ENCODE measurements at regions not wholly inside any gene's neighbourhood (a gene's known extent, or its start where the extent isn't known, plus 50 kb on each side); places are given as distances from the start of the nearest gene placed in this dataset.

GRCh38 chr1:229784834-229785233 is 158.8 kb downstream of the URB2 start:
- ATAC-seq (ENCODE audit: low read depth) (no peak), DNase-seq (ENCODE audit: low spot score) (no peak)
- no peaks in the 10 kb centered on the region for H3K4me1 ChIP-seq (ENCODE audit: insufficient read depth, poor library complexity, severe bottlenecking)
- no peaks in the 10 kb centered on the region for H3K36me3 ChIP-seq (ENCODE audit: low read depth)
- no peaks in the 10 kb centered on the region for H3K27me3 ChIP-seq (ENCODE audit: insufficient read depth, poor library complexity, severe bottlenecking)
- no peak overlapping the region for H3K27ac ChIP-seq (ENCODE audit: poor library complexity, severe bottlenecking)
- H3K4me3 ChIP-seq (ENCODE audit: severe bottlenecking) = no peak overlapping the region
- TF ChIP-seq, protein P1, sequence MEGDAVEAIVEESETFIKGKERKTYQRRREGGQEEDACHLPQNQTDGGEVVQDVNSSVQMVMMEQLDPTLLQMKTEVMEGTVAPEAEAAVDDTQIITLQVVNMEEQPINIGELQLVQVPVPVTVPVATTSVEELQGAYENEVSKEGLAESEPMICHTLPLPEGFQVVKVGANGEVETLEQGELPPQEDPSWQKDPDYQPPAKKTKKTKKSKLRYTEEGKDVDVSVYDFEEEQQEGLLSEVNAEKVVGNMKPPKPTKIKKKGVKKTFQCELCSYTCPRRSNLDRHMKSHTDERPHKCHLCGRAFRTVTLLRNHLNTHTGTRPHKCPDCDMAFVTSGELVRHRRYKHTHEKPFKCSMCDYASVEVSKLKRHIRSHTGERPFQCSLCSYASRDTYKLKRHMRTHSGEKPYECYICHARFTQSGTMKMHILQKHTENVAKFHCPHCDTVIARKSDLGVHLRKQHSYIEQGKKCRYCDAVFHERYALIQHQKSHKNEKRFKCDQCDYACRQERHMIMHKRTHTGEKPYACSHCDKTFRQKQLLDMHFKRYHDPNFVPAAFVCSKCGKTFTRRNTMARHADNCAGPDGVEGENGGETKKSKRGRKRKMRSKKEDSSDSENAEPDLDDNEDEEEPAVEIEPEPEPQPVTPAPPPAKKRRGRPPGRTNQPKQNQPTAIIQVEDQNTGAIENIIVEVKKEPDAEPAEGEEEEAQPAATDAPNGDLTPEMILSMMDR (IDR thresholded peaks at IDR 0.05; ENCODE audit: poor library complexity, severe bottlenecking) = no peak
- no peaks in the 10 kb centered on the region for H3K9me3 ChIP-seq (ENCODE audit: severe bottlenecking)

GRCh38 chr1:229786974-229787610 is 161.0 kb downstream of the URB2 start:
- Histone ChIP-seq H3K9me3 (ENCODE audit: severe bottlenecking) (no peaks in the 10 kb centered on the region), H3K4me3 (ENCODE audit: severe bottlenecking) (no peak overlapping the region), H3K27me3 (ENCODE audit: insufficient read depth, poor library complexity, severe bottlenecking) (no peaks in the 10 kb centered on the region), H3K27ac (ENCODE audit: poor library complexity, severe bottlenecking) (no peak overlapping the region), H3K36me3 (ENCODE audit: low read depth) (no peaks in the 10 kb centered on the region), H3K4me1 (ENCODE audit: insufficient read depth, poor library complexity, severe bottlenecking) (no peaks in the 10 kb centered on the region)
- ATAC-seq (ENCODE audit: low read depth) (no peak), DNase-seq (ENCODE audit: low spot score) (no peak)
- TF ChIP-seq, protein P1 (IDR thresholded peaks at IDR 0.05; ENCODE audit: poor library complexity, severe bottlenecking) = no peak

DNA sequence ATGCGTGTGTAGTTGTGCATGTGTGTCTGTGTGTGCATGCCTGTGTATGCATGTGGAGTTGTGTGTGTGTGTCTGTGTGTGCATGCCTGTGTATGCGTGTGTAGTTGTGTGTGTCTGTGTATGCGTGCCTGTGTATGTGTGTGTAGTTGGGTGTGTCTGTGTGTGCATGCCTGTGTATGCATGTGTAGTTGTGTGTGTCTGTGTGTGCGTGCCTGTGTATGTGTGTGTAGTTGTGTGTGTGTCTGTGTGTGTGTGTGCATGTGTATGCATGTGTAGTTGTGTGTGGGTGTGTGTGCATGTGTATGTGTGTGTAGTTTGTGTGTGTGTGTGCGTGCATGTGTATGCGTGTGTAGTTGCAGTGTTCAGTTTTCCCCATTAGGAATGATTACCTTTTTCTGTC is 162.0 kb downstream of the URB2 start:
- no peaks in the 10 kb centered on the region for H3K9me3 ChIP-seq (ENCODE audit: severe bottlenecking)

DNA sequence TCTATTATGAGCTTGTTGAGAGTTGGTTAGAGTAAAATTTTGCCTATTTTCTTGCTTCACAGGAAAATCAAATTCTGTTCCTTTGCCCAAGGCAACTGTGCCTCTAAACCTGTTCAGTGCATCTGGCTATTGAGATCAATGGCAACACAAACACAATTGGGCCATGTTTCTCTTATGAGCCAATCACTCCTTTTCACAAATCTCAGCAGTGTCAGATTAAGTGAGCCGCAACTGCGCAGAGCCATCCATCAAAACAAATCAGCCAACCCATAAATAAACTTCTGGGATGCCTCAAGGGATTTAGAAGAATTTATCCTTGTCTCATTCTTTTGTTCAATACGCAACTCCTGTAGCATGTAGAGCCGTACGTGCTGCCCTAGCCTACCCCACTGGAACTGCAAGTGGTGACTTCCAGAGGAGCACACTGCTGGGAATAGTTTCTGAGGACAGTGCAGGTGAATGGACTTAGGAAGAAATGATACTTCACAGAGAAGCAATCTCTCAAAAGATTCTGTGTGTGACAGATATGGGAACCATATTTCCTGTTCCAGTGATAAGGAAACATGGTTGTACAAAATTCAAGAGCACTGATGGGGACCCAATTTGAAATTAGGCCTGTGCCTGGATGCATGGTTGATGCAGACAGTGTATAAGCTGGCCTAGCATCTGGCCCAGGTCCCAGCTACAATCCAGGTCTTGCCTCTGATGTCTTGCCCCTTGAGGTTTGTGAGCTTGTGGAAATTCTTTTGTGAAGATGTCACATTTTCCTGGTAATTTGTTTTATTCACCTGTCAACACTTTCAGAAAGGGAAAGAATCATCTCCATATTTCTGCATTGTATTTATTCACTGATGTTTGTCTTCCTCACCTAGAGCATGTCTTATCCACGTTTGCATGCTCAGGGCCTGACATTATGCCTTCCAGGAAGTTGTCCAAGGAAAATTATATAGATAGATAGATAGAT is 166.2 kb downstream of the URB2 start:
- Histone ChIP-seq H3K27ac (ENCODE audit: poor library complexity, severe bottlenecking) (no peak overlapping the region), H3K4me3 (ENCODE audit: severe bottlenecking) (no peak overlapping the region), H3K36me3 (ENCODE audit: low read depth) (no peaks in the 10 kb centered on the region), H3K4me1 (ENCODE audit: insufficient read depth, poor library complexity, severe bottlenecking) (no peaks in the 10 kb centered on the region), H3K9me3 (ENCODE audit: severe bottlenecking) (no peaks in the 10 kb centered on the region), H3K27me3 (ENCODE audit: insufficient read depth, poor library complexity, severe bottlenecking) (no peaks in the 10 kb centered on the region)
- TF ChIP-seq, protein P1 (IDR thresholded peaks at IDR 0.05; ENCODE audit: poor library complexity, severe bottlenecking) = no peak
- DNase-seq (ENCODE audit: low spot score) (no peak), ATAC-seq (ENCODE audit: low read depth) (no peak)

More for the DNA sequence above, 162.0 kb downstream of the URB2 start:
- DNase-seq (ENCODE audit: low spot score) (no peak), ATAC-seq (ENCODE audit: low read depth) (no peak)
- Histone ChIP-seq H3K27ac (ENCODE audit: poor library complexity, severe bottlenecking) (no peak overlapping the region), H3K4me3 (ENCODE audit: severe bottlenecking) (no peak overlapping the region), H3K36me3 (ENCODE audit: low read depth) (no peaks in the 10 kb centered on the region), H3K4me1 (ENCODE audit: insufficient read depth, poor library complexity, severe bottlenecking) (no peaks in the 10 kb centered on the region), H3K27me3 (ENCODE audit: insufficient read depth, poor library complexity, severe bottlenecking) (no peaks in the 10 kb centered on the region)
- TF ChIP-seq, protein P1 (IDR thresholded peaks at IDR 0.05; ENCODE audit: poor library complexity, severe bottlenecking) = no peak
